ENCODE measurements at regions not wholly inside any gene's neighbourhood (a gene's known extent, or its start where the extent isn't known, plus 50 kb on each side); places are given as distances from the start of the nearest gene placed in this dataset.

DNA sequence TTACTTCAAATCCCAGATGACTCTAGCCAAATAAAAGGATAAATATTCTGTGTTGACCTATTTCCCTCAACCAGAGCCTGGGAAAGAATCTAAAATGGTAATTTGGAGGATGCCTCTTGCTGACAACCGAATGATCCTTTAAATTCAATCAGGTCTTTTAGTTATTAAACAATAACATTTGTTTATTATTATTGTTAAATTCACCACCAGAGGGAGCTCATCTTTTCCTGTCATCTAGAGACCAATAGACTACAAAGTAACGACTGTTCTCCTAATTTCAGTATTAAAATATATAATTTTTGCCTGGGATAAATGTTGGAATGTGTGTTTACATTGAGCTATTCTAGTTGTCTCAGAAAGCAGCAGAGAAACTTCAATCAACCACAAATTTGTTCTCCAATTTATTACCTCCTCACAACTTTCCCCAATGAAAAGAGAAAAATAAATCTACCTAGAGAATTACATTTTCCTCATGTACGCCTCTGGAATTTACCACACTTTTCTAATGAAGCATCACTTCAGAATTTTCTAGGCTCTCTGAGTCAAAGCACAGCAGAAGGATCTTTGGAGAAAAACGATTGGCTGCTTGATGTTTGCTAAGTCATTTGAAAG is 142.7 kb downstream of the SCG2 start:
- Histone ChIP-seq H3K4me2 (no peak overlapping the region), H3K9me2 (no peaks in the 10 kb centered on the region), H3K27me3 (ENCODE audit: insufficient read depth) (no peaks in the 10 kb centered on the region), H3K9me3 (no peaks in the 10 kb centered on the region), H4K20me1 (ENCODE audit: insufficient read depth) (no peaks in the 10 kb centered on the region), H3K4me3 (ENCODE audit: low read depth in 2 of 2, low read length in 1 of 2) (no peak overlapping the region), H3K4me1 (ENCODE audit: control insufficient read depth in 1 of 2, insufficient read depth in 2 of 2, low read depth in 1 of 2, low read length in 1 of 2) (peaks cover 8 to 22% of the 10 kb centered on the region in 2 experiments), H3K9ac (peak overlapping the region; percentile 54; the same call in 1 of the 2 replicates), H3K79me2 (ENCODE audit: insufficient read depth) (no peaks in the 10 kb centered on the region), H2AFZ (ENCODE audit: low read depth) (no peak overlapping the region), H3K27ac (ENCODE audit: low read depth in 2 of 2, low read length in 1 of 2) (peak overlapping the region; percentile 34 to 88; a peak in 3 of 4 replicates), H3K36me3 (replicated peaks in 1 of 2; ENCODE audit: control insufficient read depth in 1 of 2, insufficient read depth in 2 of 2, low read length in 1 of 2) (no peaks in the 10 kb centered on the region), H3F3A (replicated peaks; ENCODE audit: insufficient read depth) (peaks cover 47% of the 10 kb centered on the region)
- ChIA-PET CTCF (interaction anchor here (0.5 to 3.7 kb wide), 19 partner anchors 9 to 779 kb away, joined by 3 to 17 read pairs (median 4); partner anchors contain the start of gene SCG2), POLR2A (no interaction called here)
- DNase-seq, result peak; percentile 12
- TF ChIP-seq SIN3A (IDR thresholded peaks at IDR 0.05; ENCODE audit: borderline replicate concordance, low read depth, low read length), result no peak
- TF ChIP-seq EZH2phosphoT487 (IDR thresholded peaks at IDR 0.05; ENCODE audit: borderline replicate concordance, low read depth), result no peak
- TF ChIP-seq, protein P1, sequence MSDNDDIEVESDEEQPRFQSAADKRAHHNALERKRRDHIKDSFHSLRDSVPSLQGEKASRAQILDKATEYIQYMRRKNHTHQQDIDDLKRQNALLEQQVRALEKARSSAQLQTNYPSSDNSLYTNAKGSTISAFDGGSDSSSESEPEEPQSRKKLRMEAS (IDR thresholded peaks at IDR 0.05; ENCODE audit: low read depth), result no peak
- TF ChIP-seq, protein P2, sequence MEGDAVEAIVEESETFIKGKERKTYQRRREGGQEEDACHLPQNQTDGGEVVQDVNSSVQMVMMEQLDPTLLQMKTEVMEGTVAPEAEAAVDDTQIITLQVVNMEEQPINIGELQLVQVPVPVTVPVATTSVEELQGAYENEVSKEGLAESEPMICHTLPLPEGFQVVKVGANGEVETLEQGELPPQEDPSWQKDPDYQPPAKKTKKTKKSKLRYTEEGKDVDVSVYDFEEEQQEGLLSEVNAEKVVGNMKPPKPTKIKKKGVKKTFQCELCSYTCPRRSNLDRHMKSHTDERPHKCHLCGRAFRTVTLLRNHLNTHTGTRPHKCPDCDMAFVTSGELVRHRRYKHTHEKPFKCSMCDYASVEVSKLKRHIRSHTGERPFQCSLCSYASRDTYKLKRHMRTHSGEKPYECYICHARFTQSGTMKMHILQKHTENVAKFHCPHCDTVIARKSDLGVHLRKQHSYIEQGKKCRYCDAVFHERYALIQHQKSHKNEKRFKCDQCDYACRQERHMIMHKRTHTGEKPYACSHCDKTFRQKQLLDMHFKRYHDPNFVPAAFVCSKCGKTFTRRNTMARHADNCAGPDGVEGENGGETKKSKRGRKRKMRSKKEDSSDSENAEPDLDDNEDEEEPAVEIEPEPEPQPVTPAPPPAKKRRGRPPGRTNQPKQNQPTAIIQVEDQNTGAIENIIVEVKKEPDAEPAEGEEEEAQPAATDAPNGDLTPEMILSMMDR (IDR thresholded peaks at IDR 0.05), result peak; percentile 69
- peak; percentile 62 for TF ChIP-seq RAD21 (IDR thresholded peaks at IDR 0.05; ENCODE audit: low read length)
- TF ChIP-seq NRF1 (IDR thresholded peaks at IDR 0.05; ENCODE audit: low read depth, low read length), result no peak
- no peak for TF ChIP-seq REST (IDR thresholded peaks at IDR 0.05; ENCODE audit: low read depth, low read length)
- peak; percentile 39 for TF ChIP-seq SMC3 (IDR thresholded peaks at IDR 0.05; ENCODE audit: low read depth, low read length)
- WGBS (ENCODE audit: low lambda C conversion rate), result 41% methylated on average over 4 of the region's 4 CpGs

DNA sequence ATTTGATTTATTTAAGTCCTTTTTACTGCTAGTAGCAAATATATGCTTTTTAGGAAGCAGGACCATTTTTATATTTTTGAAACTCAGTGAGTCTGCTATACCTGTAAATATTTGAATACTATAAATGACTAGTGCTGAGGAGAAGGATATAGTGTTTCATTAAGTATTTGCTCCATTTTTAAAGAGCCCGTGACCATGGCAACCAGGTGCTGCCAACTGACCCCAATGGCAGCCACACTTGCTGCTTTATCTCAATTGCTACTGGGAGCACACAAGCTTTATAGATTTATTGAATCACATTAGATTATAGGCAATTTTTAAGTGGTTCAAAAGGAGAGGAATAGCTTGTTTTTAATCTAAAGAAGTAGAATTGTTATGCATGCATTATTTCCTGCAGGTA is 142.0 kb downstream of the SCG2 start:
- ChIA-PET CTCF (interaction anchor here (0.6 to 3.7 kb wide), 6 partner anchors 127 to 505 kb away, joined by 3 to 17 read pairs (median 4); partner anchors contain the start of gene SCG2), POLR2A (no interaction called here)
- no peak overlapping the region; a peak in 1 of 4 replicates for H3K4me3 ChIP-seq (ENCODE audit: low read depth in 2 of 2, low read length in 1 of 2)
- H3K9ac ChIP-seq, result peak overlapping the region; percentile 54; the same call in 1 of the 2 replicates
- WGBS (ENCODE audit: low lambda C conversion rate), result 88% methylated on average over 1 of the region's 1 CpG
- no peak for DNase-seq
- no peaks in the 10 kb centered on the region for H3K9me2 ChIP-seq
- no peak for TF ChIP-seq POLR2AphosphoS5 (IDR thresholded peaks at IDR 0.05; ENCODE audit: low read depth, low read length)
- no peak for TF ChIP-seq MEF2A (IDR thresholded peaks at IDR 0.05; ENCODE audit: borderline replicate concordance, low read depth)
- TF ChIP-seq CHD2 (IDR thresholded peaks at IDR 0.05; ENCODE audit: low read length, partially characterized antibody), result no peak
- no peak for TF ChIP-seq RAD21 (IDR thresholded peaks at IDR 0.05; ENCODE audit: low read length)
- peak overlapping the region; percentile 65 for H3K4me2 ChIP-seq
- no peaks in the 10 kb centered on the region for H4K20me1 ChIP-seq (ENCODE audit: insufficient read depth)
- H3K27ac ChIP-seq (ENCODE audit: low read depth in 2 of 2, low read length in 1 of 2), result peak overlapping the region; percentile 70 to 88
- H3K36me3 ChIP-seq (replicated peaks in 1 of 2; ENCODE audit: control insufficient read depth in 1 of 2, insufficient read depth in 2 of 2, low read length in 1 of 2), result no peaks in the 10 kb centered on the region
- H3K79me2 ChIP-seq (ENCODE audit: insufficient read depth), result no peaks in the 10 kb centered on the region
- H2AFZ ChIP-seq (ENCODE audit: low read depth), result no peak overlapping the region
- peaks cover 47% of the 10 kb centered on the region for H3F3A ChIP-seq (replicated peaks; ENCODE audit: insufficient read depth)
- peaks cover 8 to 22% of the 10 kb centered on the region in 2 experiments for H3K4me1 ChIP-seq (ENCODE audit: control insufficient read depth in 1 of 2, insufficient read depth in 2 of 2, low read depth in 1 of 2, low read length in 1 of 2)
- no peaks in the 10 kb centered on the region for H3K27me3 ChIP-seq (ENCODE audit: insufficient read depth)
- no peaks in the 10 kb centered on the region for H3K9me3 ChIP-seq

Measured in SK-N-SH (cell line).